NCI-H524 treated with DMSO at 0.1 percent for 48 hours (cell line): ENCODE measurements at regions not wholly inside any gene's neighbourhood (a gene's known extent, or its start where the extent isn't known, plus 50 kb on each side); places are given as distances from the start of the nearest gene placed in this dataset.

Experiments used
- DNase-seq: peaks from one replicate; lab custom pipeline; 2025; lab: John Stamatoyannopoulos, UW

DNA sequence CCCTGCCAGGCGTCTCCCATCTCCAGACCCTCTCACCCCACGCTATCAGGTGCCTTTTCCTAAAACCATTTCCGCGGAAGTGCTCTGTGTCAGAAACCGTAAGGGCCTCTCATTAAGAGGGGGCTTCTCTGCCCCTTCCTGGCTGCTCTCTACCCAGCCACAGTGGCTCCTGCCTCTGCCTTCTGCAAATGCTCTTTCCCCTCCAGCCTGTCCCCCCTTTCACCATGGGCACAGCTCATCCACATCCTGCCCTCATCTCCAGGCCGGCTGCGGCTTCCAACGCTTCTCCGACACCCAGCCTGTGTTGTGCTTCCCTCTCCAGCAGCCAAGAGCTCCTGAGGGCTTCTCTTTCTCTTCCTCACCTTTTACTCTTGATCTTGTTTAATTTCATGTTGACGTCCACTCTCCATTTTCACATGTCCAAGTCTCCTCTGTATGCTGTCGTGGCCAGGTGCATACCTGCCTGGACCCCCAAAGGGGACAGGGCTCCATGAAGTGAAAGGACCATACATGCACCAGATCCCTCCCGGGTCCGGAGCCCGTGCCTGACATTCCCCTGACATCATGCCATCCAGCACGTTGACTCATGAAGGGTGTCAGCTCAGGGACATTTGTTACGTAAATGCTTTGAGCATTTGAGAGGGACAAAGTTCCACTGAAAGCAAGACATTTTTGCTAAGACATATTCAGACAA, 306.5 kb downstream of the AJAP1 start:
- DNase-seq: no peak

DNA sequence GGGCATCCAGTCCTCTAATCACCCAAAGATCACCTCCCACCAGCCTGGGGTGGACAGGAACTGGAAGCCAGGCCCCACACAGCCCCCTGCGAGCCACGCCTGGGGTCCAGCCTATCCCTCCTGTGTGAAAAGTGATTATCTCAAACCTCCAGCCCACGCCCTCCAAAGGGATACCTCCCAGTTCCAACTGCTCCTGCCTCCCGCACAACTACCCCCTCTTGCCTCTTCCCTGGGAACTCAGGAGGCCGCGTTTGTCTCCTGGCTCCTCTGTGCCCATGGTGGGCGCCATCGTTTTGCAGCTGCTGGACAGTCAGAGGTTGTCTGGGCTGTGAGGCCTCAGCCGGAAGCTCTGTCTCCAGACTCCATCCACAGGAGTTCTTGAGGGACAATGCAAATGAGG, 305.9 kb downstream of the AJAP1 start:
- no peak for DNase-seq

DNA sequence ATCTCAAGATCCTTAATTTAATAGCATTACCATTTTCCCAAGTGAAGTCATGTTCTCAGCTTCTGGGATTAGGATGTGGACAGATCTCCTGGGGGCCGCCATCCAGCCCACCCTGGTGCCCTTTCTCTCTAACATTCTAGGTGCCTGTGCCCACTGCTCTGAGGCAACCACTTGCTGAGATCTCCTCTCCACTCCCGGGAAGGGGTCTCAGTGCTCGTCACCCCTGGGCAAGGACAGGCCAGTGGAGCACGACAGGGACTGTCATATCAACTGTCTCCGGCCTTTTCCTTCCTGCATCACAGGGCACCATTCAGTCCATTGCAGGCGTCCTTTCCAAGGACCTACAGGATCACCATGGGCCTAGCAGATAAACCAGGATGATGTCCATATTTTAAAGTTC, 304.8 kb downstream of the AJAP1 start:
- no peak for DNase-seq

DNA sequence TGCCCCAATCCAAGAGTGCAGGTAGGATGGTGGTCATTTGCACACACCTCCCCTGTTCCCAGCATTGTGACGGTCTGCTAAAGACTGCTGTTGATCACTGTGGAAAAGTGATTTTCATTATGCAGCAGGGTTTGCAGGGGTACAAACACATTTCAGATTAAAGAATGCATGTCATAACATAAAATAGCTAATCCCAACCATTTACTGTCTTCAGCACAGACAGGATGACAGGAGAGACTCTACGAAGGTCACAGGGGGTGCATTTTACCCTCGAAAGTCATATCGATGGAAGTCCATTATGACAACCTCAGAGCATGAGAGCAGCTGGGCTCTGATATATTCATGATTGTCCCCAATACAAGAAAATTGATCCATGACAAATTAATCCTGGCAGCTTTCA, 302.6 kb downstream of the AJAP1 start:
- no peak for DNase-seq

DNA sequence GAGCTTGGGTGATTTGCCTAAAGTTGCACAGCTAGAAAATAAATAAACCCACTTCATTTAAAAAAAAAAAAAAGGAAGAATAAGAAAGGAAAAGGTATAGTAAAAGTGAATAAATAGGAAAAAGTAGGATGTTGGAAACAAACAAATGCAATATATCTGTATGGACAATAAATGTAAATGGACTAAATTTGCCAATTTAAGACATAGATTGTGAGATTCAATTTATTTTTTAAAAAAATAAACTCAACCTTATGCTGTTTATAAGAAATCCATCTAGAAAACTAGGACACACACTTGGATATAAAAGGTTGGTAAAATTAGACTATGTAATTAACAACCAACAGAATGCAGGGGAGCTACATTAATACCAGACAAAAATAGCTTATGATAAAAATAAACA, 300.0 kb downstream of the AJAP1 start:
- no peak for DNase-seq

DNA sequence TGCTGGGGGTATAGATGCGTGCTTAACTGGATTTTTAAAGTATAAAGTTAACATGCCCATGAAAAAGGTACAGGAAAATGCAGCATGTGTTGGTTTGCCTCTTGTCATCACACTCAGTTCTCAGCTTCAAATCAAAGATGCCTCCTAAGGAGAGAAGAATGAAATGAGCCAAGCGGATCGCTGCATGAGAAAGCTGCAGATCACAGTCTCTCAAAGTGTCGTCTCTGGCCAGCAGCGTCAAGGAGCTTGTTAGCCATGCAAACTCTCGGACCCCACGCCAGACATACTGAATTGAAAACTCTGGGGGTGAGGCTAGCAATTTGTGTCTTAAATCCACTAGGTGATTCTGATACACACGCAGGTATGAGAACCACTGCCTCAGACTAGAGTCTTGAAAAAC, 297.2 kb downstream of the AJAP1 start:
- no peak for DNase-seq

DNA sequence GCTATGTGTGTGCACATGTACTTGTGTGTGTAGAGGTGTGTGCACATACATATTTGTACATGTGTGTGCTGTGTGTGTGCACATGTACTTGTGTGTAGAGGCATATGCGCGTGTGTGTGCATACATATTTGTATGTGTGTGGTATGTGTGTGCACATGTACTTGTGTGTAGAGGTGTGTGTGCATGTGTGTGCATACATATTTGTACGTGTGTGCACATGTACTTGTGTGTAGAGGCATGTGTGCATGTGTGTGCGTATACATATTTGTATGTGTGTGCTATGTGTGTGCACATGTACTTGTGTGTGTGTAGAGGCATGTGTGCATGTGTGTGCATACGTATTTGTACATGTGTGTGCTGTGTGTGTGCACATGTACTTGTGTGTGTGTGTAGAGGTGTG, 291.9 kb downstream of the AJAP1 start:
- DNase-seq: no peak

DNA sequence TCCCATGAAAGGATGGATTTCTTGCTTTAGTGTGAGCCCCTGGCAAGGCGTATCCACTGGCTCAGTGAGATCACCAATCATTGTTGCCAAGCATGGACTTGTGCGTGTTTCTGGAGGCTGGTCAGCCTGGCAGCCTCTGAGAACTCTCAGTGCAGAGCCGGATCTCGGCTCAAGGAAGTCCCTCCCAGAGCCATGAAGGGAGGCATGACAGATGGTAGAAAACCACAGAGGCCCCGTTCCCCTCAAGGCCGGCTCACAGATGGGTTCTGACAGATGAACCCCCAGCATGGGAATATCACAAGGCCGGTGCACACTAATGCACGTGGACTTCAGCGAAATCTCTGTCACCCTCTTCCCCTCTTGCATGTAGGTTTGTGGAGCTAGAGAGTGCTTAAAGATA, 290.5 kb downstream of the AJAP1 start:
- no peak for DNase-seq

DNA sequence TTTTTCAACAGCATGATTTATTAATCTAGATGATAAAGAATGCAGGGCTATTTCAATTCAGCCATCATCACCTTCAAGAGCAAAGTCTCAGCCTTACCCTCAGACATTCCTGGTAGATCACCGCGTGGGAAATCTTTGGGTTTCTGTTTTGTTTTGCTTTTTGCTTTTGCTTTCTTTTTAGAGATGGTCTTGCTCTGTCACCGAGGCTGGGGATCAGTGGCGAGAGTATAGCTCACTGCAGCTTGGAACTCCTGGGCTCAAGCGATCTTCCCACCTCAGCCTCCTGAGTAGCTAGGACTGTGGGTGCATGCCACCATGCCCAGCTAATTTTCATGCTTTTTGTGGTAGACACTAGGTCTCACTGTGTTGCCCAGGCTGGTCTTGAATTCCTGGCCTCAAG, 289.7 kb downstream of the AJAP1 start:
- DNase-seq: no peak

DNA sequence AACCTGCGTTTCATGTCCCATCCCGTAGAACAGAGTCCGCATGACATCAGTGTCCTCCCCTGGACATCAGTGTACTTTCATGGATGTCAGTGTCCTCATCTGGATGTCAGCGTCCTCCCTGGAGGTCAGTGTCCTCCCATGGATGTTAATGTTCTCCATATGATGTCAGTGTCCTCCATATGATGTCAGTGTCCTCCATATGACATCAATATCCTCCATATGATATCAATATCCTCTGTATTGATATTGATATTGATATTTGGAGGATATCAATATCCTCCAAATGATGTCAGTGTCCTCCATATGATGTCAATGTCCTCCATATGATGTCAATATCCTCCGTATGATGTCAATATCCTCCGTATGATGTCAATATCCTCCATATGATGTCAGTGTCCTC, 284.9 kb downstream of the AJAP1 start:
- no peak for DNase-seq

DNA sequence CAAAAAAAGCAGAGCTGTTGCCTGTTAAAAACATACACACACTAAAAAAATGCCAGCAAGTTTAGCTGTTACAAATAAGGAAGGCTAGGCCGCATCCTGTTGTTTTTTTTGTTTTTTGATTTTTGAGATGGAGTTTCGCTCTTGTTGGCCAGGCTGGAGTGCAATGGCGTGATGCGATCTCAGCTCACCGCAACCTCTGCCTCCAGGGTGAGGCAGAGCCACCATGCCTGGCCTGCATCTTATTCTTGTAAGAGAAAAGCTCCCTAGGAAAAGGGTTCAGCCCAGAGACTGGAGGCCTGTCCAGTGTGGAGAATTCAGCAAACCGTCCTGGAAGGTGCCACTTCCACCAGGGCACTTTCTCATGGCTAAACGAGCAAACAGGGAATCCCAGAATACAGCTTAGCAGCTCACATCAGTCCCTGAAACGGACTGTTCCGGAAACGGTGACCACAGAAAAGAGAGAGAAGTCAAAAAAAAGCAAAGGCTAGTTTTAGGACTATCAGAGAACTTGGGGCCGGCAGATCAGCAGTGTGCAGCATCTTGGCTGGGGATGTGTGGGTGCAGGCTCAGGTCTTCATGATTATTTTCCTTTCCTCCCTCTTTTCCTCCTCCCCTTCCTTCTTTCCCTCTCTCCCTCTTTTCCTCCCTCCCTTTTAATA, 283.6 kb downstream of the AJAP1 start:
- no peak for DNase-seq

DNA sequence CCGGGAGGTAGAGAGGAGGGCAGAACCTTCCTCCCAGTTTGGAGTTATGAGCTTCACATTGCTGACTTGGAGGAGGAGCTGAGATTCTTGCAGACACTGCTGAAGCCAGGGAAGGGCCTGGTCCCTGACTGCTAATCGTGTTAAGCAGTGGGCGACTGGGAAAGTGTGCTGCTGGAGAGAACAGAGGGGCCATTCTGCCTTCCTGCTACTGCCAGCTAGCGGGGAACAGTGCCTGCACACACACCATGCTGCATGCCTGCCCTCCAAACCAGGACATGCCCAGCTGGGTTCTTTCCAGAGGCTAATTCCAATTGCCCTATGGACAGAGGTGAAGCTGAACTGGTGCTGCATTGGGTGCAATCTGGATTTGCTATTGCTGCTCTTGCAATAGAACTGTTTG, 281.4 kb downstream of the AJAP1 start:
- no peak for DNase-seq

DNA sequence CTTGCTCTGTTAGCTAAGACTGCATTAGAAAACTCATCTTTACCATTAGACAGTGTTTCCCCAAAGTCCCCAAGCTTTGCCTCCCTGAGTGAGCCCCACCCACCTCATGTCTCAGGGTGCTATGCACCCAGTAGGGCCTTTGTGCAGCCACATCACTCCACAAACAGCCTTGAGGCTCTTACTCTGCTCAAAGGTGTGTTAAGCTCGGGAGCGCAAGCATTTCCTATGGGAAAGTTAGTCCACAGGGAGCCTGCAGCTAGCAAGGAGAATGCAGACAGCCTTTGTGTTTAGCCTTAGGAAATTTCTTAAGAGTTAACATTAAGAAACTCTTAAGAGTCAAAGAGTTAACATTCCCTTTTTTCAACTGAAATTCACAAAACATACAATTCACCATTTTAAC, 278.8 kb downstream of the AJAP1 start:
- DNase-seq: no peak

DNA sequence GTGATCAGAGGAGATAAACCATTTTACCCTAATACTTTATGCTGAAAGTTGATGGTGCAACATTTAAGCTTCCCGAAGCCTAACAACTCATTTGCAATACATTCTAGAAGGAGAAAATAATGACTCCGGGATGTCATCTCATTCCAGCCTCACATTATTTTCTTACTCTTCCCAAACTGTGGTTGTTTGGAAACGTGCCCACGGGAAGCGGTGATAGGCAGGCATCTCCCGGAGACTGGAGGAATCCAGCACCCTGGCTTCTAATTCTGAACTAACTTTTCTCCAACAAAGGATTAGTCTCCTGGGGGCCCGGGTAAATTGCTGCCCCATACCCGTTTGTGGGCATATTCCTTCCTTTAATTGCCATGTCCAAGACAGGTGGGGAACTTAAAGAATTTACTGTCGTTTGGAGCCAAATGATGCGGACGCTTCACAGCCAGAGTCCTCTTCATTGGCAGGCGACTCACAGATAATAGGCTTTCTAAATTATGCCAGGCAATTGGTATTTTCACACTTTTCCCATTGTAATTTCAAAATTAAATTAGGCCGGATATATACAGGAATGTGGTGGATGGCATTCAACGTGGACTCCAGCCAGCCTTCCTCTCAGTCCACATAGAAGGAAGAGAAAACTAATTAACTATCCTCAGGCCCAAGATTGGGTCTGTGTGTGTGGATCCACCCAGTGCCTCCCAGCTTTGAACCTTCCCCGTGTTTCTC, 278.1 kb downstream of the AJAP1 start:
- no peak for DNase-seq

DNA sequence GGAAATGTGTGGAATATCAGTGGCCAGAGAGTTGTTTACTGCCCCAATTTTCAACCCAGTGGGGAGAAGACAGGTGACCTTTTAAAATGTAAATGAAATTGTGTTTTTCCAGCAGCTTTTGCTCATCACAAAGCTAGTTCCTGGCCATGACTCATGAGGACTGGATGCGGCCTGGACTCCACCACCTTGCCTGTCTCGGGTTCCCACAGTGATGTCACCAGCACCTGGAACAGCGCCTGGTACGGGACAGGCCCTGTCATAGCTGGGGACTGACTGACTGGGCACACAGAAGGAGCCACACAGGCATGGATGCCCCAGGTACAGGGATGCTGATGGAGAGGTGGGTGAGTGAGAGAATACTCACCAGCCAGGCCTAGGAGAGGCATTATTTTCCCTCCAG, 277.1 kb downstream of the AJAP1 start:
- DNase-seq: no peak

DNA sequence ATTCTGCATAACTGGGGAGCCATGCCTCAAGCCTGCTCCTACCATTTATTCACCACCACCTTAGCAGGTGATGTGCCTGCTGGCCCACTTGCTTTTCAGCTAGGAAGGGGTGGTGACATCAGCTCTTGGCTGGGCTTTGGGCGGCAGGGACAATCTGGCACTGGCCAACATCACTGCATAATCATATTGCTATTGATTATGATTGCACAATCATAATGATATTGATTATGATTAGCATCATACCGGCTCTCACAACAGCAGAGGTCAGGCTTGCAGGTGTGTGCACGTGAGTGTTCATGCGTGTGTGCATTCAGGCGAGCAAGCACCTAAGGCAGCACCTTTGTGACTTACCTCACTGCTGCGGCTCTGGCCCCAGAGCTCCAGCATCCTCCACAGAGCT, 273.8 kb downstream of the AJAP1 start:
- no peak for DNase-seq

DNA sequence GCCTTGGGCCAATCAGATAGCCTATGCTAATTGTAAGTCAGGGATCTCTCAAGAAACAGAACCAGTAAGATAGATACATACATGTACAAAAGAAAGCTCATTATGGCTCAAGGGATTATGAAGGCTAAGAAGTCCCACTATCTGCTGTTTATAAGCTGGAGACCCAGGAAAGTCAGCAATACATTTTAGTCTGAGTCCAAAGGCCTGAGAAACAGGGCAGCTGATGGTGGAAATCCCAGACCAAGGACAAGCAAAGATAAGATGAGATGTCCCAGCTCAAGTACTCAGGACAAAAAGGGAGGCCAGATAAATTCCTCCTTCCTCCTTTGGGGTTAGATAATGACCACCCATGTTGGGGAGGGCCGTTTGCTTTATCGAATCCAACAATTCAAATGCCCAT, 269.9 kb downstream of the AJAP1 start:
- DNase-seq: no peak

DNA sequence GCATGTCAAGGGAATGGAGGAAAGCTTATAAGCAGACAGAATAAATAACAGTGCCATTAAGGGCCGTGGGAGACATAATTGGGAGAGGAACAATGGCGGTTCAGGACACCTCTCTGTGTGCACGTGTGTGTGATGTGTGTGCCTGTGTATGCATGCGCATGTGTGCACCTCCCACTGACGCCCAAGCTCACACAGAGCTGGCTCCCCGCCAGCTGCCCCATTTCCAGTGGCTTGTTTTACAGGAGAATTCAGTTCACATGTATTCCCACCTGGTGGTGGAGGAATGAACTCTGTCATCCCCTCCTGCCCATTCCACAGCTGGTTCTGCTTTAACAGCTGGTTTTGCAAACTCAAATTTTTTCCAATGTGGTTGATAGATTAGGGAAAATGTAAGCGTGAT, 262.2 kb downstream of the AJAP1 start:
- DNase-seq: no peak

DNA sequence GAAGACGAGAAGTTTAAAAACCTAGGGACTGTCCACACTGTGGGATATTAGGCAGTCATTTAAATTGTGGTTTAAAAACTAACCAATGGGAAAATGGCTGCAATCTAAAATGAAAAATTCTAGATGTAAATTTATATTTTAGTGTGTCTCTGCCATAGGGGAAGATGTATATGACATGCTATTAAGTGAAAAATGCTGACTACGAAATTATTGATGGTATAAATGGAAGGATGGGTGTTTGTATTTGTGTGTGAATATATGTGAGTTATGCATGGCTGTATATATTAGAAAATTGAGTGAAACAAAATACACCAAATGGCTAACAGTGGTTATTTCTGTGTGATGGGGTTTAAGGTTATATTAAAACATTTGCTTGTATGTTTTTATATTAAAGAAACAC, 260.7 kb downstream of the AJAP1 start:
- no peak for DNase-seq

DNA sequence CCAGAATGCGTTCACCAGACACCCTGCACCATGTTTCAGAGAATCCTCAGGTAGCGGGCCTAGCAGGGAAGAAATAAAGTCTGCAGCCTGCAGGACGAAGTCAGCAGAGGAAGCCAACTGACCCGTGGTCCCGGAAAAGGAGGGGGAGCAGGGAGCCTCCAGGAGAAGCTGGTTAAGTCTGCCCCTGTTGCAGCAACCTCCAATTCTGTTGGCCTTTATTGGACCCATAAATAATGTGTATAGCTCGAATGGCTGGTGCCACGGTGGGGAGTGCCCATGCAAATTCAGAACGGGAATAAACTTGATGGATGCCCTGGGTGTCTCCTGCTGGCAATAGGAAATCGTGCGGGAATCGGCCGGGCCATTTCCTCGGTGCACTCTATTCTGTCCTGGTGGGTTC, 254.1 kb downstream of the AJAP1 start:
- DNase-seq: no peak

DNA sequence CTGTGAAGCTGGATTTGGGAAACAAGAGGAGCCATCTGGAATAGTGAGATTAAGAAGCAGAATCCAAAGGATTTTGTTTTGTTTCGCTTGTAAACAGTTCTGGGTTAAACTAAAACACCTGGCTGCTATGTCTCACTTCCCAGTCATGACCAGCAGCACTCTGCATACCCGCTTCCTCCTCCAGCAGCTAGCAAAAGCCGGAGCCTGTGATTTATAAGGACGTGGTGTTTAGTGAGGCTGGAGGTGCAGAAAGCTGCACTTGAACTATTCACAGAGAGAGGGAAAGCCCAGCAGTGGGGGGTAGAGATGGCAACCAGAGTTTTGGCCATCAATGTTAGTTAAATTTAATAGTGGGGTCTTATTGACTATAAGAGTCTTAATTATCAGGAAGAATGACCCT, 240.2 kb downstream of the AJAP1 start:
- no peak for DNase-seq

DNA sequence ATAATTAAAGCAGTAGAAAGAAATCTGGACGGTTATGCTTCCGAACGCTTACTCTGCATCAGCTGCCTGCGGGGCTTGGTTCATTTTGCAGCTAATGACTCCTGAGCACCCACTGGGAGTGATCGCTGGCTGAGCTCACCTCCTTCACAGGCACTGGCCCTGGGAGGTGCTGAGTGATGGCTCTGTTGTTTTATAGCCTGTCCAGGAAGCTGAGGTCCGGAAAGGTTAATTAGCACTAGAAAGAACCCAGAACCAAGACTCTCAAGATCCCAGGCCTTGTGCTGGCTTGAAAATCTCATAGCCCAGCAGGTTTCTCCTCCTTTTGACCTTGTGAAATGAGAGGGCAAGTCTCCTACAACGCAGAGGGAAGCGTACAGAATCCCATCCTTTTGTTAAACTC, 226.2 kb downstream of the AJAP1 start:
- no peak for DNase-seq

DNA sequence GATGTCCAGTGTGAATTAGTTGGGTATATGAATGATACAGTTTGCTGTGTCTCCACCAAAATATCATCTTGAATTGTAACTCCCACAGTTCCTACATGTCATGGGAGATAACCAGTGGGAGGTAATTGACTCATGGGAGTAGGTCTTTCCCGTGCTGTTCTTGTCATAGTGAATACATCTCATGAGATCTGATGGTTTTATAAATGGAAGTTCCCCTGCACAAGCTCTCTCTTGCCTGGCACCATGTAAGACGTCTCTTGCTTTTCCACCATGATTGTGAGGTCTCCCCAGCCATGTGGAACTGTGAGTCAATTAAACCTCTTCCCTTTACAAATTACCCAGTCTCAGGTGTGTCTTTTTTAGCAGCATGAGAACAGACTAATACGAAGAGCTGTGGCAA, 223.0 kb downstream of the AJAP1 start:
- no peak for DNase-seq

DNA sequence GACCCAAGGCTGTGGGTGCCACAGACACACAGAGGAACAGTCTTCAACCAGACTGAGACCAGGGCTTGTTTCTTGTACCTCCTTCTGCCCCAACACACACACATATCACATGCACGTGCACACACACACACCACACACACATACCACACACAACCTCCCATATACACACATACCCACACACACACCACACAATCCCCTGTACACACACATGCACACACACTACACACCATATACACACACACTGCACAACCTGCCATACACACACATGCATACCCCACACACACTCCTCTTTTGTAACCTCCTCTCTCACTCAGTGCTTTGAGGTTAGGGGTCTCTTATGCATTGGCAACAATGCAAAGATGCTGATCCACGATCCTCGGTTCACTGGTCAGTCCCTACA, 217.0 kb downstream of the AJAP1 start:
- DNase-seq: no peak
